H9 (cell line): ENCODE measurements at regions not wholly inside any gene's neighbourhood (a gene's known extent, or its start where the extent isn't known, plus 50 kb on each side); places are given as distances from the start of the nearest gene placed in this dataset.

Experiments
- DNase-seq: peaks from one replicate; pipeline ENCODE4 v3.0.0-alpha.2; 2017
- H2AFZ ChIP-seq: one replicate; pipeline ENCODE4 v1.6.1; 2013; ENCODE audit warnings: mild to moderate bottlenecking, low read length, control low read depth, moderate library complexity
- H2AK5ac ChIP-seq: 2 replicates; pipeline ENCODE4 v1.6.1; 2013; ENCODE audit warnings: low read length, control low read depth, mixed read lengths; ENCODE audit not compliant: insufficient read length
- H2BK120ac ChIP-seq: one replicate; pipeline ENCODE4 v1.6.1; 2013; ENCODE audit warnings: low read depth, mild to moderate bottlenecking, low read length, control low read depth, inconsistent platforms; ENCODE audit not compliant: poor library complexity, severe bottlenecking
- H2BK12ac ChIP-seq: 2 replicates; pipeline ENCODE4 v1.6.1; 2013; ENCODE audit warnings: low read length, control low read depth, mixed read lengths, low read depth; ENCODE audit not compliant: insufficient read length
- H2BK15ac ChIP-seq: 2 replicates; pipeline ENCODE4 v1.6.1; 2013; ENCODE audit warnings: low read depth, low read length, control low read depth
- H2BK20ac ChIP-seq: one replicate; pipeline ENCODE4 v1.6.1; 2013; ENCODE audit warnings: low read depth, mild to moderate bottlenecking, low read length, control low read depth, inconsistent platforms; ENCODE audit not compliant: poor library complexity, severe bottlenecking
- H2BK5ac ChIP-seq: 2 replicates; pipeline ENCODE4 v1.6.1; 2013; ENCODE audit warnings: low read length, control low read depth, mixed read lengths; ENCODE audit not compliant: insufficient read length
- H3K14ac ChIP-seq: 2 replicates; pipeline ENCODE4 v1.6.1; 2013; ENCODE audit warnings: low read length, control low read depth; ENCODE audit not compliant: insufficient read depth
- H3K18ac ChIP-seq: 2 replicates; pipeline ENCODE4 v1.6.1; 2013; ENCODE audit warnings: low read depth, mild to moderate bottlenecking, mixed read lengths, low read length, control low read depth; ENCODE audit not compliant: insufficient read length
- H3K23ac ChIP-seq: 2 replicates; pipeline ENCODE4 v1.6.1; 2013; ENCODE audit warnings: low read length, control low read depth, mixed read lengths, low read depth; ENCODE audit not compliant: insufficient read length
- H3K23me2 ChIP-seq: 2 replicates; pipeline ENCODE4 v1.6.1; 2013; ENCODE audit warnings: low read depth, mild to moderate bottlenecking, mixed read lengths, low read length, control low read depth; ENCODE audit not compliant: insufficient read length, poor library complexity, severe bottlenecking
- H3K27ac ChIP-seq: 2 replicates; pipeline ENCODE4 v1.5.1; 2013; ENCODE audit warnings: low read length, control low read depth, mixed read lengths, low read depth; ENCODE audit not compliant: insufficient read length
- H3K27me3 ChIP-seq: 2 replicates; pipeline ENCODE4 v1.6.1; 2013; ENCODE audit warnings: low read length, control low read depth, inconsistent platforms; ENCODE audit not compliant: insufficient read depth
- H3K4ac ChIP-seq: 2 replicates; pipeline ENCODE4 v1.6.1; 2013; ENCODE audit warnings: low read depth, mild to moderate bottlenecking, control low read depth, inconsistent platforms, low read length, moderate library complexity
- H3K4me1 ChIP-seq: 2 replicates; pipeline ENCODE4 v1.6.1; 2013; ENCODE audit warnings: low read length, control low read depth, inconsistent platforms; ENCODE audit not compliant: insufficient read depth
- H3K4me2 ChIP-seq: 2 replicates; pipeline ENCODE4 v1.6.1; 2013; ENCODE audit warnings: low read length, control low read depth, mixed read lengths; ENCODE audit not compliant: insufficient read length, insufficient read depth
- H3K56ac ChIP-seq: 2 replicates; pipeline ENCODE4 v1.6.1; 2013; ENCODE audit warnings: low read depth, mild to moderate bottlenecking, mixed read lengths, low read length, control low read depth; ENCODE audit not compliant: insufficient read length
- H3K79me1 ChIP-seq: 2 replicates; pipeline ENCODE4 v1.6.1; 2013; ENCODE audit warnings: low read depth, mild to moderate bottlenecking, moderate library complexity, low read length, control low read depth, inconsistent platforms; ENCODE audit not compliant: insufficient read depth, poor library complexity, severe bottlenecking
- H3K79me2 ChIP-seq: 2 replicates; pipeline ENCODE4 v1.6.1; 2013; ENCODE audit warnings: low read length, control low read depth, inconsistent platforms; ENCODE audit not compliant: insufficient read depth
- H3K9ac ChIP-seq: 2 replicates; pipeline ENCODE4 v1.6.1; 2013; ENCODE audit warnings: low read length, control low read depth, mixed read lengths; ENCODE audit not compliant: insufficient read length; ENCODE audit errors: extremely low read depth
- H3K9me3 ChIP-seq: one replicate; pipeline ENCODE4 v1.6.1; 2013; ENCODE audit warnings: low read depth, low read length, inconsistent platforms; ENCODE audit not compliant: control insufficient read depth
- H3T11ph ChIP-seq: one replicate; pipeline ENCODE4 v1.6.1; 2013; ENCODE audit warnings: mild to moderate bottlenecking, low read length, control low read depth, inconsistent platforms
- H4K20me1 ChIP-seq: one replicate; pipeline ENCODE4 v1.6.1; 2013; ENCODE audit not compliant: control insufficient read depth, insufficient read length, insufficient read depth
- H4K5ac ChIP-seq: 2 replicates; pipeline ENCODE4 v1.6.1; 2013; ENCODE audit warnings: low read depth, mild to moderate bottlenecking, mixed read lengths, low read length, control low read depth; ENCODE audit not compliant: insufficient read length
- H4K8ac ChIP-seq: replicated peaks from 2 replicates; pipeline ENCODE4 v1.6.1; 2013; ENCODE audit warnings: low read length, control low read depth, mixed read lengths, low read depth; ENCODE audit not compliant: insufficient read length
- H4K91ac ChIP-seq: 2 replicates; pipeline ENCODE4 v1.6.1; 2013; ENCODE audit warnings: low read depth, mild to moderate bottlenecking, moderate library complexity, mixed read lengths, low read length, control low read depth; ENCODE audit not compliant: insufficient read length
- H3K27ac Mint-ChIP-seq, 3 experiments: 2 replicates in 2 of 3; 3 replicates in 1 of 3; pipeline ENCODE4 v1.8.0; 2020 to 2021; ENCODE audit warnings: mixed read lengths in 3 of 3, mild to moderate bottlenecking in 1 of 3, moderate library complexity in 1 of 3
- H3K27me3 Mint-ChIP-seq: 2 replicates; pipeline ENCODE4 v1.8.0; 2021; ENCODE audit warnings: low read depth, mild to moderate bottlenecking, moderate library complexity, mixed read lengths
- H3K36me3 Mint-ChIP-seq, 3 experiments: 2 replicates in 2 of 3; 3 replicates in 1 of 3; pipeline ENCODE4 v1.8.0; 2020 to 2021; ENCODE audit warnings: low read depth in 3 of 3, mixed read lengths in 3 of 3; ENCODE audit not compliant: insufficient read depth in 1 of 3
- H3K4me1 Mint-ChIP-seq, 2 experiments: 2 replicates each; pipeline ENCODE4 v1.8.0; 2020; ENCODE audit warnings: mixed read lengths in 2 of 2
- H3K4me3 Mint-ChIP-seq, 2 experiments: 2 replicates in 1 of 2; 3 replicates in 1 of 2; pipeline ENCODE4 v1.8.0; 2020 to 2021; ENCODE audit warnings: mild to moderate bottlenecking in 2 of 2, mixed read lengths in 2 of 2, moderate library complexity in 1 of 2
- H3K9me3 Mint-ChIP-seq, 2 experiments: 2 replicates in 1 of 2; 3 replicates in 1 of 2; pipeline ENCODE4 v1.8.0; 2020; ENCODE audit warnings: mild to moderate bottlenecking in 2 of 2, mixed read lengths in 2 of 2, moderate library complexity in 1 of 2
- WGBS: extraction: QIAGEN DNeasy Blood & Tissue Kit; methylation state at CpG from one replicate; pipeline ENCODE4 v1.1.7; 2013; ENCODE audit warnings: missing lambda C conversion rate, low lambda C conversion rate, mixed read lengths; ENCODE audit not compliant: insufficient read length; ENCODE audit errors: extremely low coverage; 5-methylcytosine and 5-hydroxymethylcytosine counted together
- TF ChIP-seq, protein P1 (sequence below): fragments of 200-600 bp; sonication (generic); conservative IDR thresholded peaks from 3 replicates; pipeline ENCODE4 v1.8.0; 2021; ENCODE audit warnings: antibody characterized with exemption, mild to moderate bottlenecking

- H2AK5ac ChIP-seq, result no peak overlapping the region
- H3K27ac ChIP-seq, result no peak overlapping the region
- H2BK20ac ChIP-seq, result no peak overlapping the region
- no peak overlapping the region for H2AFZ ChIP-seq
- no peaks in the 10 kb centered on the region for H3K9me3 ChIP-seq
- no peak overlapping the region for H4K8ac ChIP-seq
- H4K5ac ChIP-seq, result no peak overlapping the region
- TF ChIP-seq, protein P1, sequence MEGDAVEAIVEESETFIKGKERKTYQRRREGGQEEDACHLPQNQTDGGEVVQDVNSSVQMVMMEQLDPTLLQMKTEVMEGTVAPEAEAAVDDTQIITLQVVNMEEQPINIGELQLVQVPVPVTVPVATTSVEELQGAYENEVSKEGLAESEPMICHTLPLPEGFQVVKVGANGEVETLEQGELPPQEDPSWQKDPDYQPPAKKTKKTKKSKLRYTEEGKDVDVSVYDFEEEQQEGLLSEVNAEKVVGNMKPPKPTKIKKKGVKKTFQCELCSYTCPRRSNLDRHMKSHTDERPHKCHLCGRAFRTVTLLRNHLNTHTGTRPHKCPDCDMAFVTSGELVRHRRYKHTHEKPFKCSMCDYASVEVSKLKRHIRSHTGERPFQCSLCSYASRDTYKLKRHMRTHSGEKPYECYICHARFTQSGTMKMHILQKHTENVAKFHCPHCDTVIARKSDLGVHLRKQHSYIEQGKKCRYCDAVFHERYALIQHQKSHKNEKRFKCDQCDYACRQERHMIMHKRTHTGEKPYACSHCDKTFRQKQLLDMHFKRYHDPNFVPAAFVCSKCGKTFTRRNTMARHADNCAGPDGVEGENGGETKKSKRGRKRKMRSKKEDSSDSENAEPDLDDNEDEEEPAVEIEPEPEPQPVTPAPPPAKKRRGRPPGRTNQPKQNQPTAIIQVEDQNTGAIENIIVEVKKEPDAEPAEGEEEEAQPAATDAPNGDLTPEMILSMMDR, result no peak
- H2BK5ac ChIP-seq, result no peak overlapping the region
- no peak overlapping the region for H3K4ac ChIP-seq
- peak; percentile 17 for DNase-seq
- no peak overlapping the region for H3K56ac ChIP-seq
- no peak overlapping the region for H4K91ac ChIP-seq
- H3K4me1 ChIP-seq, result no peaks in the 10 kb centered on the region
- Mint-ChIP-seq H3K36me3 (no peaks in the 10 kb centered on the region), H3K27me3 (no peaks in the 10 kb centered on the region; the same call in 1 of the 2 replicates), H3K4me3 (no peak overlapping the region), H3K4me1 (peaks cover 2 to 7% of the 10 kb centered on the region in 2 experiments; a peak in 2 of 4 replicates), H3K27ac (no peak overlapping the region), H3K9me3 (0 out of 5 replicates have a peak, but pooled peaks cover 0 to under 1% of the 10 kb centered on the region in 2 experiments)
- no peaks in the 10 kb centered on the region for H3K79me1 ChIP-seq
- no peak overlapping the region for H3K18ac ChIP-seq
- no peak overlapping the region for H3K23ac ChIP-seq
- no CpG with 5 or more reads among the region's 2 CpGs for WGBS
- H2BK15ac ChIP-seq, result no peak overlapping the region
- no peak overlapping the region for H2BK12ac ChIP-seq
- H3K9ac ChIP-seq, result no peak overlapping the region
- no peaks in the 10 kb centered on the region for H3K27me3 ChIP-seq
- no peak overlapping the region for H3T11ph ChIP-seq
- no peak overlapping the region for H3K14ac ChIP-seq
- no peaks in the 10 kb centered on the region for H3K23me2 ChIP-seq
- H3K4me2 ChIP-seq, result no peak overlapping the region
- H3K79me2 ChIP-seq, result no peaks in the 10 kb centered on the region
- H2BK120ac ChIP-seq, result no peak overlapping the region
- H4K20me1 ChIP-seq, result no peaks in the 10 kb centered on the region
Observed at GRCh38 chr15:31497838-31498237, 171.2 kb downstream of the KLF13 start.
